ENCODE measurements at regions not wholly inside any gene's neighbourhood (a gene's known extent, or its start where the extent isn't known, plus 50 kb on each side); places are given as distances from the start of the nearest gene placed in this dataset.

GRCh38 chr1:172966844-172967540 is 83.7 kb downstream of the TNFSF18 start:
- no peaks in the 10 kb centered on the region; the same call in none of the 2 replicates for H3K27me3 ChIP-seq (replicated peaks; ENCODE audit: control insufficient read depth, insufficient read depth, low read length)
- H3K4me3 ChIP-seq (replicated peaks; ENCODE audit: low read depth, low read length): no peak overlapping the region
- H3K36me3 ChIP-seq (ENCODE audit: control insufficient read depth, insufficient read depth, low read length): no peaks in the 10 kb centered on the region
- TF ChIP-seq CTCF (IDR thresholded peaks at IDR 0.05; ENCODE audit: insufficient read depth, low read length, poor library complexity, severe bottlenecking): no peak
- DNase-seq (ENCODE audit: extremely low read depth, insufficient read length): peak; percentile 18

GRCh38 chr1:172967936-172968335 is 82.8 kb downstream of the TNFSF18 start:
- no peak for TF ChIP-seq CTCF (IDR thresholded peaks at IDR 0.05; ENCODE audit: insufficient read depth, low read length, poor library complexity, severe bottlenecking)
- no peak for DNase-seq (ENCODE audit: extremely low read depth, insufficient read length)
- Histone ChIP-seq H3K36me3 (ENCODE audit: control insufficient read depth, insufficient read depth, low read length) (no peaks in the 10 kb centered on the region), H3K27me3 (replicated peaks; ENCODE audit: control insufficient read depth, insufficient read depth, low read length) (no peaks in the 10 kb centered on the region; the same call in none of the 2 replicates), H3K4me3 (replicated peaks; ENCODE audit: low read depth, low read length) (no peak overlapping the region)

GRCh38 chr1:172969611-172970010 is 81.1 kb downstream of the TNFSF18 start:
- Histone ChIP-seq H3K27me3 (replicated peaks; ENCODE audit: control insufficient read depth, insufficient read depth, low read length) (no peaks in the 10 kb centered on the region), H3K36me3 (ENCODE audit: control insufficient read depth, insufficient read depth, low read length) (no peaks in the 10 kb centered on the region), H3K4me3 (replicated peaks; ENCODE audit: low read depth, low read length) (no peak overlapping the region)
- DNase-seq (ENCODE audit: extremely low read depth, insufficient read length): no peak
- TF ChIP-seq CTCF (IDR thresholded peaks at IDR 0.05; ENCODE audit: insufficient read depth, low read length, poor library complexity, severe bottlenecking): no peak

GRCh38 chr1:172970186-172970585 is 80.6 kb downstream of the TNFSF18 start:
- TF ChIP-seq CTCF (IDR thresholded peaks at IDR 0.05; ENCODE audit: insufficient read depth, low read length, poor library complexity, severe bottlenecking): no peak
- Histone ChIP-seq H3K4me3 (replicated peaks; ENCODE audit: low read depth, low read length) (no peak overlapping the region), H3K27me3 (replicated peaks; ENCODE audit: control insufficient read depth, insufficient read depth, low read length) (no peaks in the 10 kb centered on the region), H3K36me3 (ENCODE audit: control insufficient read depth, insufficient read depth, low read length) (no peaks in the 10 kb centered on the region)
- DNase-seq (ENCODE audit: extremely low read depth, insufficient read length): no peak

- H3K4me3 ChIP-seq (replicated peaks; ENCODE audit: low read depth, low read length): no peak overlapping the region
- DNase-seq (ENCODE audit: extremely low read depth, insufficient read length): no peak
- no peaks in the 10 kb centered on the region for H3K27me3 ChIP-seq (replicated peaks; ENCODE audit: control insufficient read depth, insufficient read depth, low read length)
These were observed 79.5 kb downstream of the TNFSF18 start for GRCh38 chr1:172971241-172971640.

More at GRCh38 chr1:172971241-172971640, 79.5 kb downstream of the TNFSF18 start:
- TF ChIP-seq CTCF (IDR thresholded peaks at IDR 0.05; ENCODE audit: insufficient read depth, low read length, poor library complexity, severe bottlenecking): no peak
- no peaks in the 10 kb centered on the region for H3K36me3 ChIP-seq (ENCODE audit: control insufficient read depth, insufficient read depth, low read length)
